Inferior parietal cortex (tissue), 1 donor: ENCODE measurements at regions not wholly inside any gene's neighbourhood (a gene's known extent, or its start where the extent isn't known, plus 50 kb on each side); places are given as distances from the start of the nearest gene placed in this dataset.
"Not testable (repeated sequence)": the region's sequence is repeated elsewhere in the genome, so short reads cannot be mapped to it uniquely, and the experiment has no call there.

Experiments
- DNase-seq: peaks from one replicate; pipeline ENCODE4 v3.0.0-alpha.2; 2016; ENCODE audit errors: extremely low spot score

DNA sequence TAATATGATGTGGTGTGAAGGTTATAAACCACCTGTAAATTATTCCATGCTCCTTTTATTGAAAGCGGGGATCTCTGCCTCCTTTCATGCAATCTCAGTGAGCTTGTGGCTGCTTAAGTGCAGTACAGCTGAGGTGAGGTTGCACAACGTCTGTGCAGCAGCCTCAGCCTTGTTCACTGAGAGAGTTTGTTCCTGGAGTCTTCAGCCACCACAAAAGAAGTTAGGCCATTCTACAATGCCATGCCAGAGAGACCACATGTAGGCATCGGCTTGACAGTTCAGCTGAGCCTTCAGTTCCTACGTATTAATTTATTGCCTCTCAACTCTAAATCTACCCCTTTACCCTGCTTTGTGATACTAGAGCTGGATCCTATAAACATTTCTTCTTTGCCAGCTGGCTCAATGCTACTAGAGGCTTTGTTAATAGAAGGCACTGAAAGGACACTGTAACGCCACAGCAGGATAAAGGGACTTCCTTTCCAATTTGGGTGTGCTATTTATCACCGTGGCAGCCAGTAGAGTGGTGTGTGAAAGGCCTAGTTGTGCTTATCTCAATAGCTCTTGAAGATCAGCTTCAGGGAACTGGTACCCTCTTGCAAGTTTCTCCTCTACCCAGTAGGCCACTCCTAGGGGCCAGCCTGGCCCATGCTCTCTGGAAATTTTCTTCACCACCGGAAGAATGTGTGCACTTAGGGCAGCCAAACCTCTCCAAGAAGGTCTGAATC, 337.7 kb downstream of the IPO8 start:
- DNase-seq = no peak

GRCh38 chr12:30345744-30346471, 349.8 kb downstream of the IPO8 start:
- DNase-seq = no peak

DNA sequence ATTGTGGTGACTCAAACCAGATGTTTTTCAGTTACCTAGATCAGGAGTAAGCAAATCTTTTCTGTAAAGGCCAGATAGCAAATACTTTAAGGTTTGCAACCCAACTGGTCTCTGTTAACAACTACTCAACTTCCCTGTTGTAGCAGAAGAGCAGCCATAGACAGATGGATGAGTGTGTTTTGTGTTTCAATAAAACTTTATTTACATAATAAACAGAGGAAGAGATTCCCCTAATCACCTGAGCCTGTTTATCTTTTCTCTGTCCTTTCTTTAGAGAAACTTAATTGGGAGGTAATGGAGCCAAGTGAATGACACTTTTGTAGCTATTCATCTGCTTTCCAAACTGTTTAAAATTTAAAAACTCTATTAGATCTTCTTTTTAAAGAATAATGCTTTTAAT, 365.1 kb downstream of the IPO8 start:
- no peak for DNase-seq

DNA sequence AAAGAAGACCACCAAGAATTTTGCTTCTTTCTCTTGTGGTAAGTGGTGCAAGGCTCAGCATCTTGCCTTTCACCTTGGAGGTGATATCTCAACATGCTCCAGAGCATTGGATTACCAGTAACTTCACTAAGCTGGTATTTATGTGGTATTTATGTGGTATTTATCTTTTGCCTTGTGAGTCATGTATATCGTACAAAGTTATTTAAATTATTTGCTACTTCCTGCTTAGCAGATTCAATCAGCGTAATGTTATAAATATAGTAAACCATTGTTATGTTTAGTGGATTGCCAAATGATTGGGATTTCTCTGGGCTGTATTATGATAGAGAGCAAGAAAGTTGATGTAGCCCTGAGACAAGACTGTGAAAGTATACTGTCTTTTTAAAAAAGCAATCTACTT, 366.4 kb downstream of the IPO8 start:
- DNase-seq = no peak

DNA sequence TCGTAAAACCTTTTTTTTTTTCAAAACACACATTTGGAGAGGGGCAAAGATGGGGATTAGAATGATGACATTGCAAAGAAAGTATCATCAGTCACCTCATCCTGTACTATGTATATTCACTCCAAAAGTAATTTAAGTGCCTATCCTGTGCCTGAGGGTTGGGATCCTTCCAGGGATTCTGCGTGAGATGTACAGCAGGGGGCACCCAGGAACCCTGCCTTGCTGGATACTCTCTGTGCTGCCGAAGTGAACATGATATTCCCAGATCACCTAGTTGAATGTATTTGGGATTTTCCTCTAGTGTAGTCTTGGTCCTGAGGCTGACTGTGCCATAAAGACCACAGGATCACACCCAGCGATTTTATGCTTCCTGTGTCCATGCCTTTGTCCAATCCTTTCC, 372.7 kb downstream of the IPO8 start:
- DNase-seq = no peak

DNA sequence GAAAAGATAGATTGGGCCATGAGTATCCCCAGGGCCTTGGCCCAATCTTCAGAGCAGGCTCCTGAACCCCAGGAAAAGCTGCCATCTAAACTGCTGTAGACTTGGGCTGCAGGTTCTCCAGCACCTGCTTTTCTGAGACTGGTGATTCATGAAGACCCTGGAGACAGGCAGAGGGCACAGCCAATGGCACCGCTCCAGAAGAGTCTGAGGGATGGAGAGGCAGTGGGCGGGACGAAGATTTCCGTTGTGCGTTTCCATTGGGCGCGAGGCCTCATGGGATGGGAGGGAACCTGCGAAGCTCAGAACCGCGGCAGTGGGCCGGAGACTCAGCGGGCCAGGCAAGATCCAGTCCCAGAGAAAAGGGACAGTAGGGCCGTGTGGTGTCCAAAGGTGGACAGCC, 375.1 kb downstream of the IPO8 start:
- no peak for DNase-seq

DNA sequence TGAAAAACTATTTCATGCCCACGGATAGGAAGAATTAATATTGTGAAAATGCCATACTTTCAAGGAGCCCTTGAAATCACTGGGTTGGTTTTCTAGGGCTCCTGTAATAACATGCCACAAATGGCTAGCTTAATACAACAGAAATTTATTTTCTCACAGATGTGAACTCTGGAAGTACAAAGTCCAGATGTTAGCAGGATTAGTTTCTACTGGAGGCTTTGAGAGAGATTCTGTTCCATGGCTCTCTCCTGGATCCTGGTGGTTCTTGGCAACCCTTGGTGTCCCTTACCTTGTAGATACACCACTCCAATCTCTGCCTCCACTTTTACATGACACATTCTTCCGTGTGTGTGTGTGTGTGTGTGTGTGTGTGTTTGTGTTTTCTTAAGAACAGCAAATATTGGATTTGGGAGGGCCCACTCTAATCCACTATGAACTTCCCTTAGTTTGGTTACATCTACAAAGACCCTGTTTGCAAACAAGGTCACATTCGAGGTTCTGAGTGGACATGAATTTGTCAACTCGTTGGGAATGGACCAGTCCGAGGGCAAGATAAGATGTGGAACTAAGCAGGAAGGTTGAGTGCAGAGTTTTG, 381.1 kb downstream of the IPO8 start:
- no peak for DNase-seq

- no peak for DNase-seq
These were observed 387.5 kb downstream of the IPO8 start for GRCh38 chr12:30308010-30308717.

- DNase-seq = no peak
These were observed 391.1 kb downstream of the IPO8 start for GRCh38 chr12:30304528-30304927.

DNA sequence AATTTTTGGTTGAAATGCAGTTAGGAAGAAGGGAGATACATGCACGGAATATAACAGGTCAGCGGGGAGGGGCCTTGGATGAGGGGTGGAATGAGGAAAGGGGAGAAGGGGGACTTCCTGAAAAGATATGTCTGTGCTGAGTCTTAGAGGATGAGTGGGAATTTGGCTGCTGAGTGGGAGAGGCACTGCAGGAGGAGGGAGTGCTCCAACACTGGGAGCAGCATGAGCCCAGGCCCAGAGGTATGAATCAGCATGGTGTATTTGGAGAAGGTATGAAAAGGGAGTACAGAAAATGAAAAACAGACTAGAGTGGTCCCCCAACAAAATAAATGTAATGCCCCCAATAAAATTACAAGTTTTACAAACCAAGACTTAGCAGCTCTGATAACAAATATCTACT, 394.4 kb downstream of the IPO8 start:
- DNase-seq = no peak

- DNase-seq = no peak
These were observed 399.2 kb downstream of the IPO8 start for GRCh38 chr12:30296486-30296885.

DNA sequence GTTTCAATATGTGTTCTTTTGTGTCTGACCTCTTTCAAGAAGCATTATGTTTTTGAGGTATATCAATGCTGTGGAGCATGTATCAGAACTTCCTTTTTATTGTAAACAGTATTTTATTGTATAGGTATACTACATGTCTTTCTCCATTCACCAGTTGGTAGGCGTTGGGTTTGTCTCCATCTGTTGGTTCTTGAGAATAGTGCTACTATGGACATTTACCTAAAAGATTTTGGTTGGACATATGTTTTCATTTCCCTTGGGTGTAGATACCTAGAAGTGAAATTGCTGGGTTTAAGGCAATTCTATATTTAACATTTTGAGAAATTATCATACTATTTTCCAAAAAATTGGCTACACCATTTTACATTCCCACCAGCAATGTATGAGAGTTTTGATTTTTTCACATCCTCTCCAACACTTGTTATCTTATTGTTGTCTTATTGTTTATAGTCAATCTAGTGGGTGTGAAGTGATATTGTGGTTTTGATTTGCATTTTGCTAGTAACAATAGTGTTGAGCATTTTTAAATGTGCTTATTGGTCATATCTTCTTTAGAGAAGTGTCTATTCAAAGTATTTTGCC, 409.2 kb downstream of the IPO8 start:
- no peak for DNase-seq

DNA sequence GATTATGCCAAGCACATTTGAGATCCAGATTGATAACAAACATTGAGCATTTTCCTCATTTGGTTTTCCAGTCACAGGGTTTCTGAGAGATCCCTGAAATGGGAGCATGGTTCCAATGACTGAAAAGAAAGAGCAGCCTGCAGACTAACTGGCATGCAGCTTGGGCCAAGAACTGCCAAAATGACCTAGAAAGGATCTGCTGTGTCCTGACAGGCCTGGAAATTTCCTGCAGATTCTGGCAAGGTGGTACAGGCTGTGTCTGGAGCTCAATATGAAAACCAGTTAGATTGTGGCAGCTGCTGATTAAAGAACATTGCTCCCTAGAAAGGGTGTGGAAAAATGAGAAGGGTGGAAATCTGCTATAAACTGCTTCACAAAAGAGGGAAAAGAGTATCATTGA, 417.3 kb downstream of the IPO8 start:
- peak; percentile 18 for DNase-seq

- DNase-seq = not testable (repeated sequence)
These were observed 423.2 kb downstream of the IPO8 start for GRCh38 chr12:30272515-30272914.

DNA sequence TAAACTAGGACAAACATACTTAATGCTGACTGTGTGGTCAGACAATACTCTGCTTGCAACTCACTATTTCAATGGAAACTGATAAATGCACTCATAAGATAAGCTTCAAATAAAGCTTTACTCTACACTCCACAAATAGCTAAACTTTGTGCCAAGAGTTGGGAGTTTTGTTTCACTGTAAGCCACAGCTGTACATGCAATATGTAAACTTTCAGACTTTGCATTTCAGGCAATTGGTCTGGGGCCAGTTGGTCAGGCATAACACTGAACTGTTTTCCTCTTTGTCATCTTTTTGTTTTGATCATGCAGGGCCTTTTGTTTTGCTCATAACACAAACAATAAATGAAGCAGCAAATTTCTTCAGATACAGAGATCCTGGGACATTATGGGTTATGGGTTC, 426.2 kb downstream of the IPO8 start:
- DNase-seq = no peak

- DNase-seq = no peak
These were observed 427.6 kb downstream of the IPO8 start for GRCh38 chr12:30268041-30268440.

DNA sequence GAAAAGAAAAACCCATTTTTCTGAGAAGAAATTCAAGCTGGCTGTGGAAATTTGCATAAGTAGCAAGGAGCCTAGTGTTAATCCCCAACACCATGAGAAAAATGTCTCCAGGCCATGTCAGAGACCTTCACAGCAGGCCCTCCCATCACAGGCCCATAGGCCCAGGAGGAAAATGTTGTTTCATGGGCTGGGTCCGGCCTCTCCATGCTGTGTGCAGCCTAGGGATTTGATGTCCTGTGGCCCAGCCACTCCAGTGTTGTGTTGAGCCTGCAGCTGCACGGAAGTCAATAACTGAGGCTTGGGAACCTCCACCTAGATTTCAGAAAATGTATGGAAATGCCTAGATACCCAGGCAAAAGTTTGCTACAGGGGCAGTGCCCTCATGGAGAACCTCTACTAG, 432.2 kb downstream of the IPO8 start:
- no peak for DNase-seq

GRCh38 chr12:30257618-30258017, 438.1 kb downstream of the IPO8 start:
- DNase-seq = no peak

DNA sequence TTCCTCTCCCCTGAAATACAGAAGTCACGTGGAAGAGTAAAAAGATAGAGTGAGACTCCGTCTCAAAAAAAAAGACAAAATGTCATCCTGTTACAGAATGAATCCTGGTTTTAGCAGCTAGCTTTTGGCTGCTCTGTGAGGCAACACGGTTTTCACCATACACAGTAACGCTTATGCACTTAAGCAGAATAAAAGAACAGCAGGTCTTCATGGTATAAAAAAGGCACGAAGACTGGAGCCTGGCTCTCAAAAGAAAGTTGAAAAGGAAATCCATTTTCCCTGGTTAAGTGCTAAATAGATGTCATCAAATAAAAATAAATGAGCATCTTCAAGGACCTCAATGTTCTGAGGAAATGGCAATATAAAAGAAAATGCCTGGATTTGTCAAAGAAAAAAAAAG, 444.1 kb downstream of the IPO8 start:
- DNase-seq = no peak

DNA sequence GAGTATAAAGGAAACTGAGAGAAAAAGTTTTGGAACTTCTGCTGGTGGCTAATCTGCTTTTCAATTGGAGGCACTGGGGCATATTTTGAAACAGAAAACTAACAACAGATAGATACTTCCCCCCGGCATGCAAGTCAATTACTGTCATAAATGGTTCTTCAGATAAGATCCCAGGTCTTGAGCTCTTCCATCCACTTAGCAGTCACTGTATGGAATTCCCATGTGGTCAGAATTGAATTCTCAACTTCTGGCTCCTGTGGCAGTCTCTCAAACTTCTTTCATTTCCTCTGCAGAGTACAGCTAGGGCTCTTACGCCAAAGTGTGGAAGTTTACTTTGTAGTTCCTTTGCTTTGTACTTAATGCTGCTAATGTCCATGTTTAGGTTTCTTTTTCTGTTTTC, 452.2 kb downstream of the IPO8 start:
- no peak for DNase-seq

DNA sequence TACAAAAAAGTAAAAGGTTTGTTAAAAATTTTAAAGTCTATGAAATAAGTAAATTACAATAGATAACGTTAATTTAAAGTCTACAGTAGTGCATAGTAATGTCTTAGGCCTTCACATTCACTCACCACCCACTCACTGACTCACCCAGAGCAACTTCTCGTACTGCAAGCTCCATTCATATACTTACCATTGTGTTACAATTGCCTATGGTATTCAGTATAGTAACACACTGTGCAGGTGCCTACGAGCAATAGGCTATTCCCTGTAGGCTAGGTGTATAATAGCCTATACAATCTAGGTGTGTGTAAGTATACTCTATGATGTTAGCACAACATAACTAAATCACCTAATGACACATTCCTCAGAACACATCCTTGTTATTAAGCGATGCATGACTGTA, 435.3 kb upstream of the TMTC1 start:
- DNase-seq = no peak

GRCh38 chr12:30218073-30218472, 434.3 kb upstream of the TMTC1 start:
- no peak for DNase-seq
